ENCODE measurements at regions not wholly inside any gene's neighbourhood (a gene's known extent, or its start where the extent isn't known, plus 50 kb on each side); places are given as distances from the start of the nearest gene placed in this dataset.

GRCh38 chr9:93815677-93816076, 139.5 kb downstream of the BARX1 start:
- TF ChIP-seq CTCF (IDR thresholded peaks at IDR 0.05), result no peak
- H3K27ac ChIP-seq, result no peak overlapping the region
- H3K27me3 ChIP-seq, result peaks cover 0 to 70% (median 54%) of the 10 kb centered on the region in 7 donors
- DNase-seq, result no peak
- peaks cover 0 to 6% (median 0%) of the 10 kb centered on the region in 11 donors for H3K9me3 ChIP-seq
- no peaks in the 10 kb centered on the region for H3K4me1 ChIP-seq
- H3K36me3 ChIP-seq, result no peaks in the 10 kb centered on the region
- H3K4me3 ChIP-seq, result no peak overlapping the region
- 61 to 62% methylated on average over 5 of the region's 5 CpGs for WGBS, 2 donors
- no peak for ATAC-seq
- intact Hi-C loops (cut with DNase I), result no loop called here

DNA sequence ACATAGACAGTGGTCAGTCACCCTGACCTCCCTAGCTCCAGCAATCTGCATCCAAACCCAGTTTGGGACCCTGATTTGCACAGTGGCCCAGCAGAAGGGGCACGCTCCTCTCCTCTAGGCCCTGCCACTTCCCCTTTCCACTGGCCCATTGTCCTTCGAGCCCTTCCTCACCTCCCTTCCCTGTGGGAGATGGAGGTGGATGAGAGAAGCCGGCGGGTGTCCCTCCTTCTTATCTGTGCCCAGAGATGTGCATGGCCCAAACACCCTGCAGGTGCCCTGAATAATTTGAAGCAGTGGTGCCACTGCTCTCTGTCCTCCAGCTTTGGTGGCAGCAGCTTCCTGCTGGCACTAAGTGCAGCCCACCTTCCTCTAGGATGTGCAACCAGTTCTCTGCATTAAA, 140.0 kb downstream of the BARX1 start:
- no peak for ATAC-seq
- intact Hi-C loops (cut with DNase I), result no loop called here
- no peak overlapping the region for H3K4me3 ChIP-seq
- peaks cover 0 to 70% (median 50%) of the 10 kb centered on the region in 7 donors for H3K27me3 ChIP-seq
- DNase-seq, result no peak
- no peaks in the 10 kb centered on the region for H3K36me3 ChIP-seq
- H3K9me3 ChIP-seq, result peaks cover 0 to 6% (median 0%) of the 10 kb centered on the region in 11 donors
- H3K4me1 ChIP-seq, result no peaks in the 10 kb centered on the region
- TF ChIP-seq CTCF (IDR thresholded peaks at IDR 0.05), result no peak
- H3K27ac ChIP-seq, result no peak overlapping the region
- 56 to 60% methylated on average over 4 of the region's 4 CpGs for WGBS, 2 donors

DNA sequence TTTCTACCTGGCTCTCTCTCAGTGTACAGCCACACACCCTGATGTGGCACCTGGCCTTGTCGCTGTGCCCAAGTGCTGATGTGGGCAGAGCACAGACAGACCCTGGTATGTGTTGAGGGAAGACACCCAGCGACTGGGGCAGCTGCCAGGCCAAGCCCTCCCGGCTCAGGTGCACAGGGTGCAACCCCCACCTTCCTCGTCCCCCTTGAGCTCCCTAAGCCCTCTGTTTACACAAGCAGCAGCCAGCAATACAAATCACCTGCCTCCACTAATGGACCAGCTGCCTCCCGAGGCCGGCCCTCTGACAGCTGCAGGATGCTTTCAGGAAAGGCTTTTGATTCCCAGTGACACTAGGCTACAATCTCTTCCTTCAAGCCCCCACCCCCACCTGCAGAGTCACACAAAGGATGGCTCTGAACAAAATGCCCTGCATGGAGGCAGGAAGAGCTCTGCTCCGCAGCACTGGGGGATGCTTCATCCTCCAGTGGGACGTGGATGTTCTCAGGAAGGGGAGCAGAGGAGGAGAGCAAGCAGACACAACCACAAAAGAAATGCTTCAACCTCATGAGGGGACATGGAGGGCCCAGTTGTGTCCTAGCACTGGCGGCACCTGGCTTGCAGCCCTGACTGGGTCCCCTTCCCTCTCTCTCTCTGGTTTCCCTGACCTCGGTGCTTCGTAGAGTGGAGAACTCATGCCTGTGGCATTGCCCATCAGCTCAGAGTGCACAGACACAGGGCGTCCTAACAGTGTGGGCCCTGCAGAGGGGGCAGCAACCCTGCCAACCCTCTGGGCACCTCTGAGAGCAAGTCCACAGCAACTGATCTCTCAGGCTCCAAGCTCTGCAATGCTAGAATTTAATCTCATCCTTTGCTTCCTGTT, 140.8 kb downstream of the BARX1 start:
- intact Hi-C loops (cut with DNase I), result no loop called here
- Histone ChIP-seq H3K9me3 (peaks cover 0 to 6% (median 0%) of the 10 kb centered on the region in 11 donors), H3K4me1 (no peaks in the 10 kb centered on the region), H3K4me3 (no peak overlapping the region), H3K27ac (no peak overlapping the region), H3K27me3 (peaks cover 0 to 70% (median 52%) of the 10 kb centered on the region in 7 donors), H3K36me3 (no peaks in the 10 kb centered on the region)
- DNase-seq (no peak), ATAC-seq (no peak)
- 36 to 39% methylated on average over 12 of the region's 12 CpGs for WGBS, 2 donors
- no peak for TF ChIP-seq CTCF (IDR thresholded peaks at IDR 0.05)

- Histone ChIP-seq H3K4me3 (no peak overlapping the region), H3K27ac (no peak overlapping the region), H3K36me3 (no peaks in the 10 kb centered on the region), H3K4me1 (no peaks in the 10 kb centered on the region), H3K27me3 (peaks cover 0 to 75% (median 46%) of the 10 kb centered on the region in 7 donors), H3K9me3 (peaks cover 0 to 6% (median 0%) of the 10 kb centered on the region in 11 donors)
- DNase-seq (no peak), ATAC-seq (peak in 1 of 8 donors; percentile 32)
- intact Hi-C loops (cut with DNase I), result no loop called here
- WGBS, 2 donors, result 44 to 47% methylated on average over 7 of the region's 7 CpGs
- no peak for TF ChIP-seq CTCF (IDR thresholded peaks at IDR 0.05)
Observed at GRCh38 chr9:93813221-93814076, 141.7 kb downstream of the BARX1 start.
